HG03045 (cell line): ENCODE measurements at regions not wholly inside any gene's neighbourhood (a gene's known extent, or its start where the extent isn't known, plus 50 kb on each side); places are given as distances from the start of the nearest gene placed in this dataset.

Experiments used
- ATAC-seq: cut with Tn5 transposase; IDR thresholded peaks from one replicate; pipeline ENCODE4 v1.9.1; 2021; ENCODE audit warnings: mild to moderate bottlenecking, moderate library complexity; ENCODE audit not compliant: unreplicated experiment

GRCh38 chr2:8046849-8047248 lies 635.0 kb upstream of the ID2 start:
- ATAC-seq = no peak

- ATAC-seq = no peak
These were observed 632.7 kb upstream of the ID2 start for GRCh38 chr2:8049176-8049575.

GRCh38 chr2:8049851-8050571 lies 631.8 kb upstream of the ID2 start:
- peak; percentile 90 for ATAC-seq

GRCh38 chr2:8053216-8053615 lies 628.6 kb upstream of the ID2 start:
- no peak for ATAC-seq

GRCh38 chr2:8054070-8054469 lies 627.8 kb upstream of the ID2 start:
- no peak for ATAC-seq

GRCh38 chr2:8058652-8059051 lies 623.2 kb upstream of the ID2 start:
- no peak for ATAC-seq

GRCh38 chr2:8059255-8059654 lies 622.6 kb upstream of the ID2 start:
- ATAC-seq = no peak

GRCh38 chr2:8059794-8060193 lies 622.1 kb upstream of the ID2 start:
- no peak for ATAC-seq

- no peak for ATAC-seq
These were observed 620.6 kb upstream of the ID2 start for GRCh38 chr2:8061219-8061618.

- ATAC-seq = no peak
These were observed 617.3 kb upstream of the ID2 start for GRCh38 chr2:8064603-8065002.

GRCh38 chr2:8065191-8065590 lies 616.7 kb upstream of the ID2 start:
- no peak for ATAC-seq

- ATAC-seq = no peak
These were observed 614.0 kb upstream of the ID2 start for GRCh38 chr2:8067784-8068336.

- no peak for ATAC-seq
These were observed 608.9 kb upstream of the ID2 start for GRCh38 chr2:8072907-8073306.

- ATAC-seq = no peak
These were observed 607.9 kb upstream of the ID2 start for GRCh38 chr2:8073916-8074315.

- no peak for ATAC-seq
These were observed 605.2 kb upstream of the ID2 start for GRCh38 chr2:8076448-8077342.

GRCh38 chr2:8078705-8079104 lies 603.2 kb upstream of the ID2 start:
- ATAC-seq = no peak

GRCh38 chr2:8080063-8080462 lies 601.8 kb upstream of the ID2 start:
- no peak for ATAC-seq

- ATAC-seq = no peak
These were observed 600.7 kb upstream of the ID2 start for GRCh38 chr2:8081130-8081529.

- no peak for ATAC-seq
These were observed 599.0 kb upstream of the ID2 start for GRCh38 chr2:8082840-8083239.

- ATAC-seq = no peak
These were observed 595.5 kb upstream of the ID2 start for GRCh38 chr2:8086357-8086756.

GRCh38 chr2:8086796-8087479 lies 594.9 kb upstream of the ID2 start:
- ATAC-seq = no peak
